Progenitor cell of endocrine pancreas (in vitro differentiated cells): ENCODE measurements at regions not wholly inside any gene's neighbourhood (a gene's known extent, or its start where the extent isn't known, plus 50 kb on each side); places are given as distances from the start of the nearest gene placed in this dataset.

Source experiments
- DNase-seq: peaks from one replicate; pipeline ENCODE4 v3.0.0; 2021; ENCODE audit warnings: low spot score; ENCODE audit not compliant: unreplicated experiment
- H3K27ac Mint-ChIP-seq: 2 replicates; pipeline ENCODE4 v1.8.0; 2021; ENCODE audit warnings: mild to moderate bottlenecking, moderate library complexity, mixed read lengths
- H3K27me3 Mint-ChIP-seq: 2 replicates; pipeline ENCODE4 v1.8.0; 2021; ENCODE audit warnings: mixed read lengths
- H3K36me3 Mint-ChIP-seq: 2 replicates; pipeline ENCODE4 v1.8.0; 2022; ENCODE audit warnings: mixed read lengths; ENCODE audit not compliant: insufficient read depth
- H3K4me1 Mint-ChIP-seq: 2 replicates; pipeline ENCODE4 v1.8.0; 2021; ENCODE audit warnings: low read depth, mixed read lengths
- H3K4me3 Mint-ChIP-seq: 2 replicates; pipeline ENCODE4 v1.8.0; 2021; ENCODE audit warnings: low read depth, mild to moderate bottlenecking, moderate library complexity, mixed read lengths
- H3K9me3 Mint-ChIP-seq: 2 replicates; pipeline ENCODE4 v1.8.0; 2021; ENCODE audit warnings: low read depth, mixed read lengths
- CTCF ChIP-seq: fragments of 200-600 bp; sonication (generic); IDR thresholded peaks from one replicate; pipeline ENCODE4 v1.5.0; 2021; ENCODE audit warnings: antibody characterized with exemption, mild to moderate bottlenecking; ENCODE audit not compliant: unreplicated experiment

DNA sequence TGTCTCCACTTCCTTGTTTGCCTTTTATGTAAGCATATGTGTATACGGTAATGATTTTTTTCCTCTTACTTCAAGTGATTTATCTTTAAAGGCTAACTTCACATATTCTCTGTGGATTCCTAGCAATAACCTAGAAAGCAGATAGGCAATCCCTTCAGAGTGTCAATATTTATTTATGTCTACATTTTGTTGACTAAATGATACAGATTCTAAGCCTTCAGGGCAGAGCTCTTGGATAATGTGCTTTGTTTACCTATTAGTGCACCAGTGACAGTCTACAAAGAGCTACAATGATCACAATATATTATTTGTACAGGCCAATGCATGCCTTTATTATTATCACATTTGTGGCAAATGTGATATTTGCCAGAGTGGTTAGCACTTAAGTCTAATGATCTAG, 406.2 kb downstream of the EFNB2 start:
- no peaks in the 10 kb centered on the region for H3K27me3 Mint-ChIP-seq
- DNase-seq = no peak
- no peak overlapping the region for H3K27ac Mint-ChIP-seq

GRCh38 chr13:106122234-106122633, 413.2 kb downstream of the EFNB2 start:
- no peak for TF ChIP-seq CTCF
- Mint-ChIP-seq H3K4me3 (no peak overlapping the region), H3K27ac (no peak overlapping the region), H3K9me3 (no peaks in the 10 kb centered on the region), H3K27me3 (peaks cover 15% of the 10 kb centered on the region), H3K36me3 (no peaks in the 10 kb centered on the region), H3K4me1 (peaks cover 8% of the 10 kb centered on the region)
- DNase-seq = no peak

More for the DNA sequence above, 406.2 kb downstream of the EFNB2 start:
- Mint-ChIP-seq H3K9me3 (peaks cover 26% of the 10 kb centered on the region), H3K36me3 (peaks cover 8% of the 10 kb centered on the region), H3K4me1 (peaks cover 9% of the 10 kb centered on the region), H3K4me3 (no peak overlapping the region)
- TF ChIP-seq CTCF = no peak

- TF ChIP-seq CTCF = no peak
- no peaks in the 10 kb centered on the region for H3K9me3 Mint-ChIP-seq
- no peak overlapping the region for H3K27ac Mint-ChIP-seq
- no peaks in the 10 kb centered on the region for H3K36me3 Mint-ChIP-seq
- H3K4me3 Mint-ChIP-seq = no peak overlapping the region
- peaks cover 15% of the 10 kb centered on the region for H3K27me3 Mint-ChIP-seq
- no peak for DNase-seq
- H3K4me1 Mint-ChIP-seq = peaks cover 10% of the 10 kb centered on the region
Measured at GRCh38 chr13:106121173-106121754, 414.2 kb downstream of the EFNB2 start.

DNA sequence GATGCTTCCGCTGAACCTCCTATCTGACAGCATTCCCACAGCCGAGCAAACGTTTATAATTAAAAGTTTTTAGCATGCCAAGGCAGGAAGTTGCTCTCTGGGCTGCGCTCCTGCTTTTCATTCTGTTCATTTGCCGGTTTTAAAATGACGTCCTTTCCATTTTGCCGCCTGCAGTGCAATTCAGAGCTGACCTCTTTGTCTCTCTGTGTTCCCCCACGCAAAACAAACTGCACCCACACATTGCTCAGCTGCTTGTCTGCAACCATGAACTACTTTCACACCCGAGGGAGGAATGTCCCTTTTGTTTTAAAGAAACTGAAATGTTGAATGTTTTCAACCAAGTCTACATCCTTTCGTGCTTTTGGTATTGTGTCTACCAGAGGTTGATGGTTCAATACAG, 416.5 kb downstream of the EFNB2 start:
- Mint-ChIP-seq H3K27me3 (peaks cover 18% of the 10 kb centered on the region), H3K4me3 (no peak overlapping the region), H3K36me3 (no peaks in the 10 kb centered on the region), H3K9me3 (no peaks in the 10 kb centered on the region), H3K4me1 (peaks cover 10% of the 10 kb centered on the region), H3K27ac (no peak overlapping the region)
- DNase-seq = no peak
- TF ChIP-seq CTCF = no peak

- H3K36me3 Mint-ChIP-seq = no peaks in the 10 kb centered on the region
- peaks cover 10% of the 10 kb centered on the region for H3K4me1 Mint-ChIP-seq
- no peak for DNase-seq
- no peaks in the 10 kb centered on the region for H3K9me3 Mint-ChIP-seq
- peaks cover 18% of the 10 kb centered on the region for H3K27me3 Mint-ChIP-seq
- H3K27ac Mint-ChIP-seq = no peak overlapping the region
- TF ChIP-seq CTCF = no peak
- H3K4me3 Mint-ChIP-seq = no peak overlapping the region
Measured at GRCh38 chr13:106118050-106118449, 417.4 kb downstream of the EFNB2 start.
